B cell (primary cell): ENCODE measurements at regions not wholly inside any gene's neighbourhood (a gene's known extent, or its start where the extent isn't known, plus 50 kb on each side); places are given as distances from the start of the nearest gene placed in this dataset.

Experiments used
- ATAC-seq: fragments of 200-7000 bp; cut with Tn5 transposase; one replicate; pipeline ENCODE4 v1.10.0; 2021; ENCODE audit warnings: low read depth, mild to moderate bottlenecking, moderate number of reproducible peaks, moderate library complexity
- CTCF ChIA-PET: fragments of 350-600 bp; sonication (Branson Sonifier 250); formaldehyde crosslinking; loops from one replicate; lab custom pipeline; 2021; ENCODE audit warnings: antibody characterized with exemption, inconsistent platforms; lab: Charles Lee
- POLR2A ChIA-PET: fragments of 350-600 bp; sonication (Branson Sonifier 250); formaldehyde crosslinking; loops from one replicate; lab custom pipeline; 2021; ENCODE audit warnings: antibody characterized with exemption; lab: Charles Lee
- DNase-seq: peaks from one replicate; pipeline ENCODE4 v3.0.0; 2013
- H2AFZ ChIP-seq: 2 replicates; pipeline ENCODE4 v1.6.1; 2012; ENCODE audit warnings: mild to moderate bottlenecking, low read depth, low read length; ENCODE audit not compliant: insufficient read depth, poor library complexity, severe bottlenecking
- H3K27ac ChIP-seq, 2 donors: 1 replicate in 1 of 2; 2 replicates in 1 of 2; pipeline ENCODE4 v1.5.1; 2012 to 2013; ENCODE audit warnings: low read length in 2 of 2, mild to moderate bottlenecking in 2 of 2, moderate library complexity in 1 of 2
- H3K27me3 ChIP-seq, 4 experiments: fragments of 200-600 bp in 1 of 4; sonication (generic) in 1 of 4; replicated peaks in 1 of 4; 1 replicate in 2 of 4; 2 replicates in 2 of 4; pipeline versions ENCODE4 v1.6.1 to v1.7.0; 2013 to 2016; ENCODE audit warnings: low read length in 3 of 4, mild to moderate bottlenecking in 2 of 4, mixed read lengths in 1 of 4, moderate library complexity in 1 of 4; ENCODE audit not compliant: insufficient read depth in 4 of 4, control insufficient read depth in 3 of 4; ENCODE audit errors: control extremely low read depth in 1 of 4
- H3K36me3 ChIP-seq, 2 experiments: replicated peaks in 1 of 2; 1 replicate in 1 of 2; 2 replicates in 1 of 2; pipeline versions ENCODE4 v1.6.1 to v1.7.1; 2013; ENCODE audit warnings: low read length in 1 of 2; ENCODE audit not compliant: insufficient read depth in 2 of 2, control insufficient read depth in 1 of 2; ENCODE audit errors: control extremely low read depth in 1 of 2, extremely low read depth in 1 of 2
- H3K4me1 ChIP-seq, 2 donors: fragments of 200-600 bp in 1 of 2; sonication (generic) in 1 of 2; 1 replicate in 1 of 2; 2 replicates in 1 of 2; pipeline versions ENCODE4 v1.5.1 to v1.6.1; 2013 to 2017; ENCODE audit warnings: low read length in 2 of 2; ENCODE audit not compliant: control insufficient read depth in 2 of 2, insufficient read depth in 2 of 2
- H3K4me2 ChIP-seq: replicated peaks from 2 replicates; pipeline ENCODE3; 2012; ENCODE audit warnings: mild to moderate bottlenecking, low read depth, low read length; ENCODE audit not compliant: poor library complexity, severe bottlenecking
- H3K4me3 ChIP-seq, 5 experiments: fragments of 200-600 bp in 1 of 5; sonication (generic) in 1 of 5; 1 replicate in 3 of 5; 2 replicates in 2 of 5; pipeline versions ENCODE4 v1.5.1 to v1.7.0; 2011 to 2016; ENCODE audit warnings: low read length in 4 of 5, mild to moderate bottlenecking in 4 of 5, low read depth in 2 of 5, control low read depth in 1 of 5, moderate library complexity in 1 of 5; ENCODE audit not compliant: insufficient read depth in 1 of 5; ENCODE audit errors: control extremely low read depth in 1 of 5, extremely low read depth in 1 of 5
- H3K79me2 ChIP-seq: fragments of 200-600 bp; sonication (generic); one replicate; pipeline ENCODE4 v1.6.0; 2016; ENCODE audit warnings: low read length; ENCODE audit not compliant: control insufficient read depth, insufficient read depth
- H3K9ac ChIP-seq: fragments of 200-600 bp; sonication (generic); 2 replicates; pipeline ENCODE4 v1.6.1; 2017; ENCODE audit warnings: mild to moderate bottlenecking, low read length, moderate library complexity
- H3K9me3 ChIP-seq, 3 donors: one replicate each; pipeline versions ENCODE4 v1.6.1 to v1.7.1; 2013; ENCODE audit warnings: low read length in 2 of 3; ENCODE audit not compliant: control insufficient read depth in 2 of 3, insufficient read depth in 1 of 3; ENCODE audit errors: control extremely low read depth in 1 of 3
- H4K20me1 ChIP-seq: 2 replicates; pipeline ENCODE4 v1.6.0; 2012; ENCODE audit warnings: mild to moderate bottlenecking, low read length; ENCODE audit not compliant: insufficient read depth, control insufficient read depth, poor library complexity, severe bottlenecking
- H3K27ac Mint-ChIP-seq: one replicate; pipeline ENCODE4 v1.8.0; 2021; ENCODE audit warnings: mixed read lengths
- H3K27me3 Mint-ChIP-seq: one replicate; pipeline ENCODE4 v1.8.0; 2021; ENCODE audit warnings: mixed read lengths
- H3K4me1 Mint-ChIP-seq: one replicate; pipeline ENCODE4 v1.8.0; 2021; ENCODE audit warnings: mixed read lengths
- H3K4me3 Mint-ChIP-seq: one replicate; pipeline ENCODE4 v1.8.0; 2021; ENCODE audit warnings: mixed read lengths
- H3K9me3 Mint-ChIP-seq: one replicate; pipeline ENCODE4 v1.8.0; 2022; ENCODE audit warnings: mixed read lengths; ENCODE audit not compliant: insufficient read depth
- CTCF ChIP-seq: fragments of 200-600 bp; IDR thresholded peaks from one replicate; pipeline ENCODE4 v1.8.0; 2022; ENCODE audit warnings: antibody characterized with exemption, mild to moderate bottlenecking
- EZH2 ChIP-seq: IDR thresholded peaks from 2 replicates; pipeline ENCODE4 v1.6.1; 2012; ENCODE audit warnings: borderline replicate concordance, low read depth, mild to moderate bottlenecking, moderate library complexity, low read length; ENCODE audit not compliant: insufficient read depth, poor library complexity, severe bottlenecking
- WGBS: methylation state at CpG from one replicate; pipeline ENCODE4 v1.1.5; 2013; ENCODE audit warnings: missing lambda C conversion rate; ENCODE audit not compliant: insufficient coverage; 5-methylcytosine and 5-hydroxymethylcytosine counted together
- intact Hi-C: fragments of 100-400 bp; cut with micrococcal nuclease; formaldehyde crosslinking; loops from one replicate; pipeline ENCODE4 v1.10.0; 2022

- H3K27ac ChIP-seq, result no peak overlapping the region
- peaks cover 0 to 3% (median 0%) of the 10 kb centered on the region in 3 donors for H3K9me3 ChIP-seq
- no peaks in the 10 kb centered on the region for H3K4me1 Mint-ChIP-seq
- intact Hi-C loops, result no loop called here
- no peaks in the 10 kb centered on the region for H3K27me3 Mint-ChIP-seq
- WGBS, result no CpG with 5 or more reads among the region's 1 CpG
- H3K4me1 ChIP-seq, result no peaks in the 10 kb centered on the region
- H3K9ac ChIP-seq, result no peak overlapping the region
- H3K27me3 ChIP-seq, result no peaks in the 10 kb centered on the region
- H2AFZ ChIP-seq, result no peak overlapping the region
- H3K9me3 Mint-ChIP-seq, result no peaks in the 10 kb centered on the region
- CTCF ChIA-PET, result no interaction called here
- no peaks in the 10 kb centered on the region for H4K20me1 ChIP-seq
- no peak overlapping the region for H3K4me2 ChIP-seq
- H3K79me2 ChIP-seq, result no peaks in the 10 kb centered on the region
- TF ChIP-seq CTCF (no peak), EZH2 (no peak)
- DNase-seq, result no peak
- H3K4me3 Mint-ChIP-seq, result no peak overlapping the region
- no peaks in the 10 kb centered on the region for H3K36me3 ChIP-seq
- ATAC-seq, result no peak
- POLR2A ChIA-PET, result no interaction called here
- H3K27ac Mint-ChIP-seq, result no peak overlapping the region
- H3K4me3 ChIP-seq, result no peak overlapping the region
Observed at GRCh38 chr6:82567621-82568020, 204.0 kb downstream of the TPBG start.

GRCh38 chr6:82568290-82568993 is 204.8 kb downstream of the TPBG start:
- no peak for ATAC-seq
- no peaks in the 10 kb centered on the region for H3K4me1 Mint-ChIP-seq
- intact Hi-C loops, result no loop called here
- Histone ChIP-seq H3K4me1 (no peaks in the 10 kb centered on the region), H3K36me3 (no peaks in the 10 kb centered on the region), H3K4me2 (no peak overlapping the region), H3K27ac (no peak overlapping the region), H3K9me3 (peaks cover 0 to 3% (median 0%) of the 10 kb centered on the region in 3 donors), H3K79me2 (no peaks in the 10 kb centered on the region), H3K27me3 (no peaks in the 10 kb centered on the region), H3K9ac (no peak overlapping the region), H2AFZ (no peak overlapping the region), H3K4me3 (no peak overlapping the region), H4K20me1 (no peaks in the 10 kb centered on the region)
- DNase-seq, result no peak
- no peaks in the 10 kb centered on the region for H3K9me3 Mint-ChIP-seq
- 61% methylated on average over 3 of the region's 6 CpGs for WGBS
- TF ChIP-seq CTCF (no peak), EZH2 (no peak)
- CTCF ChIA-PET, result no interaction called here
- POLR2A ChIA-PET, result no interaction called here
- H3K27ac Mint-ChIP-seq, result no peak overlapping the region
- no peaks in the 10 kb centered on the region for H3K27me3 Mint-ChIP-seq
- H3K4me3 Mint-ChIP-seq, result no peak overlapping the region
